ENCODE measurements at regions not wholly inside any gene's neighbourhood (a gene's known extent, or its start where the extent isn't known, plus 50 kb on each side); places are given as distances from the start of the nearest gene placed in this dataset.

GRCh38 chr12:88743946-88744685, 163.8 kb upstream of the KITLG start:
- Histone ChIP-seq H3K27ac (no peak overlapping the region), H3K36me3 (no peaks in the 10 kb centered on the region), H3K4me1 (no peaks in the 10 kb centered on the region), H3K9me3 (no peaks in the 10 kb centered on the region), H3K4me3 (no peak overlapping the region), H3K27me3 (no peaks in the 10 kb centered on the region)
- intact Hi-C loops (cut with DNase I): no loop called here
- DNase-seq (ENCODE audit: low spot score in 2 of 2): no peak
- TF ChIP-seq, protein P1, sequence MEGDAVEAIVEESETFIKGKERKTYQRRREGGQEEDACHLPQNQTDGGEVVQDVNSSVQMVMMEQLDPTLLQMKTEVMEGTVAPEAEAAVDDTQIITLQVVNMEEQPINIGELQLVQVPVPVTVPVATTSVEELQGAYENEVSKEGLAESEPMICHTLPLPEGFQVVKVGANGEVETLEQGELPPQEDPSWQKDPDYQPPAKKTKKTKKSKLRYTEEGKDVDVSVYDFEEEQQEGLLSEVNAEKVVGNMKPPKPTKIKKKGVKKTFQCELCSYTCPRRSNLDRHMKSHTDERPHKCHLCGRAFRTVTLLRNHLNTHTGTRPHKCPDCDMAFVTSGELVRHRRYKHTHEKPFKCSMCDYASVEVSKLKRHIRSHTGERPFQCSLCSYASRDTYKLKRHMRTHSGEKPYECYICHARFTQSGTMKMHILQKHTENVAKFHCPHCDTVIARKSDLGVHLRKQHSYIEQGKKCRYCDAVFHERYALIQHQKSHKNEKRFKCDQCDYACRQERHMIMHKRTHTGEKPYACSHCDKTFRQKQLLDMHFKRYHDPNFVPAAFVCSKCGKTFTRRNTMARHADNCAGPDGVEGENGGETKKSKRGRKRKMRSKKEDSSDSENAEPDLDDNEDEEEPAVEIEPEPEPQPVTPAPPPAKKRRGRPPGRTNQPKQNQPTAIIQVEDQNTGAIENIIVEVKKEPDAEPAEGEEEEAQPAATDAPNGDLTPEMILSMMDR (IDR thresholded peaks at IDR 0.05): no peak

DNA sequence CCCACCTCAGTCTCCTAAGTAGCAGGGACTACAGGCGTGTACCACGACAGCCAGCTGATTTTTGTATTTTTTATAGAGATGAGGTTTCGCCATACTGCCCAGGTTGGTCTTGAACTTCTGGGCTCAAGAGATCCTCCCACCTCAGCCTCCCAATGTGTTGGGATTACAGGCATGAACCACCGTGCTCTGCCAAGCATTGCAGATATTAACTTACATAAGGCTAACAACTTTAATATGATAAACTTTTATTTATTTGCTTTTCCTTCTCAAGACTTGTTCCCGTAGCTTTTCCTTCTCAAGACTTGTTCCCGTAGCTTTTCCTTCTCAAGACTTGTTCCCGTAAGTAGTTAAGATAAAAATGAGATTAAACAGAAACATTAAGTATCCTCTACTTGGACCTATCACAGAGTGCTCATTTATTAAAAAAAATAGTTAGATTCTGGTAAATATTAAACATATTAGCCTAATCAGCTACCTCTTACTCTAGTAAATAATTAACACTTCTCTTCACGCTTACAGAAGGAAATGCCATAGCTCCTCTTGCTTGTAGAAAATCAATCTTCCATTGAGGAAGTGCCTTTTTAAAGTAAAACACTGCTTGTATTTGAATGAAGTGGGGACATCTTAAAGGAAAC, 157.7 kb upstream of the KITLG start:
- Histone ChIP-seq H3K9me3 (no peaks in the 10 kb centered on the region), H3K36me3 (no peaks in the 10 kb centered on the region), H3K27ac (no peak overlapping the region), H3K4me3 (no peak overlapping the region), H3K27me3 (no peaks in the 10 kb centered on the region), H3K4me1 (no peaks in the 10 kb centered on the region)
- TF ChIP-seq, protein P1 (IDR thresholded peaks at IDR 0.05): no peak
- intact Hi-C loops (cut with DNase I): no loop called here
- DNase-seq (ENCODE audit: low spot score in 2 of 2): no peak

- no peaks in the 10 kb centered on the region for H3K27me3 ChIP-seq
- no peaks in the 10 kb centered on the region for H3K4me1 ChIP-seq
- no peaks in the 10 kb centered on the region for H3K9me3 ChIP-seq
- DNase-seq (ENCODE audit: low spot score in 2 of 2): no peak
- intact Hi-C loops (cut with DNase I): no loop called here
- no peaks in the 10 kb centered on the region for H3K36me3 ChIP-seq
- no peak overlapping the region for H3K4me3 ChIP-seq
- TF ChIP-seq, protein P1 (IDR thresholded peaks at IDR 0.05): no peak
- no peak overlapping the region for H3K27ac ChIP-seq
These were observed 155.8 kb upstream of the KITLG start for GRCh38 chr12:88736031-88736430.

DNA sequence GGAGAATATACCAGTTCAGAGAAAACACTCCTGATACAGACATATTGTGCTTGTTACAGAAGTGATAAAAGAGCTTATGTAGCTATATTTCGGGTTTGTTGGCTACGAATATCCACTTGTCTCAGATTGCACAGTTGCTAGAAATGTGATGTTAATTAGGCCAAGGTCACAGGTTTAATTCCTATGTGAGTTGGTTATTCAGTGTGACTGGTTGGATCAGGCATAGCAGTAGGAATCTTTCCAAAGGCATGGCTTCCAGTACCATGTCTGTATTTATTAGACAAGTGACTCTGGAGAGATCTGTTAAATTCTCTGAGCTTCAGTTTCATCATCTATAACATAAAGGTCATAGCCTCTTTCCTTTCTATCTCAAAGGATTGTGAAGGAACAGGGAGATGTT, 152.7 kb upstream of the KITLG start:
- H3K9me3 ChIP-seq: no peaks in the 10 kb centered on the region
- no peaks in the 10 kb centered on the region for H3K4me1 ChIP-seq
- intact Hi-C loops (cut with DNase I): no loop called here
- TF ChIP-seq, protein P1 (IDR thresholded peaks at IDR 0.05): no peak
- H3K4me3 ChIP-seq: no peak overlapping the region
- no peaks in the 10 kb centered on the region for H3K36me3 ChIP-seq
- no peak overlapping the region for H3K27ac ChIP-seq
- no peaks in the 10 kb centered on the region for H3K27me3 ChIP-seq
- no peak for DNase-seq (ENCODE audit: low spot score in 2 of 2)

- intact Hi-C loops (cut with DNase I): no loop called here
- H3K9me3 ChIP-seq: no peaks in the 10 kb centered on the region
These were observed 148.9 kb upstream of the KITLG start for GRCh38 chr12:88729196-88729595.

More at GRCh38 chr12:88729196-88729595, 148.9 kb upstream of the KITLG start:
- H3K36me3 ChIP-seq: no peaks in the 10 kb centered on the region
- no peaks in the 10 kb centered on the region for H3K4me1 ChIP-seq
- TF ChIP-seq, protein P1 (IDR thresholded peaks at IDR 0.05): no peak
- H3K27ac ChIP-seq: no peak overlapping the region
- no peak overlapping the region for H3K4me3 ChIP-seq
- H3K27me3 ChIP-seq: no peaks in the 10 kb centered on the region
- DNase-seq (ENCODE audit: low spot score in 2 of 2): no peak
